Osteoblast (primary cell): ENCODE measurements at regions not wholly inside any gene's neighbourhood (a gene's known extent, or its start where the extent isn't known, plus 50 kb on each side); places are given as distances from the start of the nearest gene placed in this dataset.

Source experiments
- DNase-seq: peaks from one replicate; pipeline ENCODE4 v3.0.0; 2011; ENCODE audit warnings: low spot score, mixed read lengths; ENCODE audit not compliant: insufficient read length; ENCODE audit errors: missing footprints
- H2AFZ ChIP-seq: 2 replicates; pipeline ENCODE4 v1.6.0; 2011; ENCODE audit warnings: mild to moderate bottlenecking, low read length
- H3K27ac ChIP-seq: 2 replicates; pipeline ENCODE4 v1.5.1; 2011; ENCODE audit warnings: mild to moderate bottlenecking, low read depth, low read length, moderate library complexity
- H3K27me3 ChIP-seq: 2 replicates; pipeline ENCODE4 v1.6.0; 2012; ENCODE audit warnings: mild to moderate bottlenecking, control low read depth, inconsistent platforms, low read length, moderate library complexity; ENCODE audit not compliant: insufficient read depth
- H3K36me3 ChIP-seq: 2 replicates; pipeline ENCODE4 v1.5.1; 2011; ENCODE audit warnings: mild to moderate bottlenecking, low read length, control low read depth, moderate library complexity; ENCODE audit not compliant: insufficient read depth
- H3K4me1 ChIP-seq: 2 replicates; pipeline ENCODE4 v1.5.1; 2011; ENCODE audit warnings: mild to moderate bottlenecking, low read length, control low read depth, moderate library complexity; ENCODE audit not compliant: insufficient read depth
- H3K4me2 ChIP-seq: 2 replicates; pipeline ENCODE4 v1.6.0; 2011; ENCODE audit warnings: mild to moderate bottlenecking, low read length; ENCODE audit not compliant: insufficient read depth
- H3K4me3 ChIP-seq: fragments of 200-600 bp; sonication (generic); 3 replicates; pipeline ENCODE4 v1.5.1; 2012; ENCODE audit warnings: mild to moderate bottlenecking, low read length, inconsistent platforms; ENCODE audit not compliant: insufficient read depth
- H3K79me2 ChIP-seq: 2 replicates; pipeline ENCODE4 v1.6.0; 2012; ENCODE audit warnings: mild to moderate bottlenecking, low read length, control low read depth, inconsistent platforms; ENCODE audit not compliant: insufficient read depth
- H3K9me3 ChIP-seq: 2 replicates; pipeline ENCODE4 v1.5.1; 2011; ENCODE audit warnings: low read depth, low read length, control low read depth
- H4K20me1 ChIP-seq: 2 replicates; pipeline ENCODE4 v1.6.0; 2012; ENCODE audit warnings: mild to moderate bottlenecking, low read length, control low read depth; ENCODE audit not compliant: insufficient read depth
- TF ChIP-seq, protein P1 (sequence below): IDR thresholded peaks from 2 replicates; pipeline ENCODE4 v1.5.1; 2011; ENCODE audit warnings: mild to moderate bottlenecking, low read depth, low read length, moderate library complexity; ENCODE audit errors: extremely low read depth

- no peak overlapping the region for H2AFZ ChIP-seq
- no peaks in the 10 kb centered on the region for H3K27me3 ChIP-seq
- no peaks in the 10 kb centered on the region for H3K4me1 ChIP-seq
- H3K79me2 ChIP-seq: no peaks in the 10 kb centered on the region
- TF ChIP-seq, protein P1, sequence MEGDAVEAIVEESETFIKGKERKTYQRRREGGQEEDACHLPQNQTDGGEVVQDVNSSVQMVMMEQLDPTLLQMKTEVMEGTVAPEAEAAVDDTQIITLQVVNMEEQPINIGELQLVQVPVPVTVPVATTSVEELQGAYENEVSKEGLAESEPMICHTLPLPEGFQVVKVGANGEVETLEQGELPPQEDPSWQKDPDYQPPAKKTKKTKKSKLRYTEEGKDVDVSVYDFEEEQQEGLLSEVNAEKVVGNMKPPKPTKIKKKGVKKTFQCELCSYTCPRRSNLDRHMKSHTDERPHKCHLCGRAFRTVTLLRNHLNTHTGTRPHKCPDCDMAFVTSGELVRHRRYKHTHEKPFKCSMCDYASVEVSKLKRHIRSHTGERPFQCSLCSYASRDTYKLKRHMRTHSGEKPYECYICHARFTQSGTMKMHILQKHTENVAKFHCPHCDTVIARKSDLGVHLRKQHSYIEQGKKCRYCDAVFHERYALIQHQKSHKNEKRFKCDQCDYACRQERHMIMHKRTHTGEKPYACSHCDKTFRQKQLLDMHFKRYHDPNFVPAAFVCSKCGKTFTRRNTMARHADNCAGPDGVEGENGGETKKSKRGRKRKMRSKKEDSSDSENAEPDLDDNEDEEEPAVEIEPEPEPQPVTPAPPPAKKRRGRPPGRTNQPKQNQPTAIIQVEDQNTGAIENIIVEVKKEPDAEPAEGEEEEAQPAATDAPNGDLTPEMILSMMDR: no peak
- H3K36me3 ChIP-seq: no peaks in the 10 kb centered on the region
- H3K4me3 ChIP-seq: no peak overlapping the region
- no peak overlapping the region for H3K27ac ChIP-seq
- peaks cover 3% of the 10 kb centered on the region for H3K9me3 ChIP-seq
- H3K4me2 ChIP-seq: no peak overlapping the region
- H4K20me1 ChIP-seq: no peaks in the 10 kb centered on the region
- DNase-seq: no peak
Measured at GRCh38 chr18:39962546-39962945, 1992.5 kb upstream of the PIK3C3 start.

GRCh38 chr18:39960550-39960949, 1994.5 kb upstream of the PIK3C3 start:
- no peak for DNase-seq
- no peak overlapping the region for H3K4me3 ChIP-seq
- H3K4me2 ChIP-seq: no peak overlapping the region

DNA sequence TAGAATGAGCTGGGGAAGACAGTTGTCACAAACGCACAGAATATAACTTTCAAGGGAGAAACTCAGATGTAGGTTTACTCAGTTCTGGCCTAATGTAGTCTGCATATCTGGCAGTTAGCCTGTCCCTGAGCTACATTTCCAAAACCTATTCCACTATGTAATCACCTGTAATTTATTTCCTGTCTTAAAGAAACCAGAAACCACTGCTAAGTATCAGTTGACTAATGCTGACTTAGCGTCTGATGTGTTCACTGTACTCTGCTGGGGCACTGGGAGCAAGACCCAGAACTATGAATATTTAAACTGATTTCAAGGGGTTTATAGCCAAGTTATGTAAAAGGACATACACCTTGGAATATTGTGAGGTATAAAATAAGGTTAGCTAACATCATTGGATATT, 1995.2 kb upstream of the PIK3C3 start:
- DNase-seq: no peak

More at GRCh38 chr18:39960550-39960949, 1994.5 kb upstream of the PIK3C3 start:
- Histone ChIP-seq H3K79me2 (no peaks in the 10 kb centered on the region), H3K36me3 (no peaks in the 10 kb centered on the region), H3K4me1 (no peaks in the 10 kb centered on the region), H2AFZ (no peak overlapping the region), H3K27ac (no peak overlapping the region), H4K20me1 (no peaks in the 10 kb centered on the region), H3K9me3 (peaks cover 3% of the 10 kb centered on the region), H3K27me3 (no peaks in the 10 kb centered on the region)
- TF ChIP-seq, protein P1: no peak

DNA sequence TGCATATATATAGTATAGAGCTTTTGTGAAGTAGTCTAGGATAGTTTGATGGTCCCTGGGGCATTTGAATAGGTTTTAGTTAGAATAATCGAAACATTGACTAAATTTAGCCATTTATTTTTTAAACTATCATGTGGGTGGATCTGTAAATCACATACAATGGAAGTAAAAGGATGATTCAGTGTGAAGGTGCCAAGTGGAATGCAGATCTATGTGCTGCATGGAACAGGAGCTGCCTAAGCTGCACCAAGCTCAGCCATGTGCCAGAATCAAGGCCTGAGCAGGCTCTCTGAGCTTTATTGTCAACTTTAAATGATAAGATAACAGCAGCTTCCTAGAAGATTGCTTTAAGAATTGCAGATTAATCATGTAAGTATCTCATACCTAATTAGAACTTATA, 1996.2 kb upstream of the PIK3C3 start:
- no peak overlapping the region for H3K4me3 ChIP-seq
- no peak overlapping the region for H3K27ac ChIP-seq
- no peaks in the 10 kb centered on the region for H4K20me1 ChIP-seq
- no peaks in the 10 kb centered on the region for H3K79me2 ChIP-seq
- H3K27me3 ChIP-seq: no peaks in the 10 kb centered on the region
- peaks cover 1% of the 10 kb centered on the region for H3K9me3 ChIP-seq
- no peak overlapping the region for H2AFZ ChIP-seq
- TF ChIP-seq, protein P1: no peak
- DNase-seq: no peak
- H3K4me1 ChIP-seq: no peaks in the 10 kb centered on the region
- H3K4me2 ChIP-seq: no peak overlapping the region
- H3K36me3 ChIP-seq: no peaks in the 10 kb centered on the region

More for the DNA sequence above, 1995.2 kb upstream of the PIK3C3 start:
- no peaks in the 10 kb centered on the region for H3K79me2 ChIP-seq
- TF ChIP-seq, protein P1: no peak
- no peak overlapping the region for H3K4me3 ChIP-seq
- H3K27ac ChIP-seq: no peak overlapping the region
- H3K4me2 ChIP-seq: no peak overlapping the region
- no peaks in the 10 kb centered on the region for H3K27me3 ChIP-seq
- peaks cover 3% of the 10 kb centered on the region for H3K9me3 ChIP-seq
- H2AFZ ChIP-seq: no peak overlapping the region
- no peaks in the 10 kb centered on the region for H3K4me1 ChIP-seq
- H4K20me1 ChIP-seq: no peaks in the 10 kb centered on the region
- H3K36me3 ChIP-seq: no peaks in the 10 kb centered on the region
